Femur (tissue), 1 donor: ENCODE measurements at regions not wholly inside any gene's neighbourhood (a gene's known extent, or its start where the extent isn't known, plus 50 kb on each side); places are given as distances from the start of the nearest gene placed in this dataset.

Source experiments
- DNase-seq: peaks from one replicate; pipeline ENCODE4 v3.0.0-alpha.2; 2017

- DNase-seq: no peak
Observed at GRCh38 chrX:130974323-130974722, 71.3 kb upstream of the ENOX2 start.

- DNase-seq: peak; percentile 26
Observed at GRCh38 chrX:130975947-130976346, 72.9 kb upstream of the ENOX2 start.

DNA sequence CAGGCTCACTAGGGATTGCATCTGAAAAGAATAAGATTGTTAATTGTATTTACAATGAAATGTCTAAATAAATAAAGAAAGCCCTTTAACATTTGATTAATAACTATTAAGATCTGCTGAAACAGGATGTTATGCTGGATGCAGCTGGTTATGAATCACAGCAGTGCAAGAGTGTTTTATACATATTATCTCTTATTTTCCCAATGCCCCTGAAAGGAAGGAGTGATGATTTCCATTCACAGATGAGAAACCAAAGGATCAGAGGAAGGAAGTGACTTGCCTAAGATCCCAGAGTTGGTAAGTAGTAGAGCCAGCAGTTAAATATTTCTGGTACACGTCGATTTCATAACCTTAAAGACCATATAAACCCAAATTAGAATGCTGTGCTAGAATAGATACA is 76.3 kb upstream of the ARHGAP36 start:
- no peak for DNase-seq

DNA sequence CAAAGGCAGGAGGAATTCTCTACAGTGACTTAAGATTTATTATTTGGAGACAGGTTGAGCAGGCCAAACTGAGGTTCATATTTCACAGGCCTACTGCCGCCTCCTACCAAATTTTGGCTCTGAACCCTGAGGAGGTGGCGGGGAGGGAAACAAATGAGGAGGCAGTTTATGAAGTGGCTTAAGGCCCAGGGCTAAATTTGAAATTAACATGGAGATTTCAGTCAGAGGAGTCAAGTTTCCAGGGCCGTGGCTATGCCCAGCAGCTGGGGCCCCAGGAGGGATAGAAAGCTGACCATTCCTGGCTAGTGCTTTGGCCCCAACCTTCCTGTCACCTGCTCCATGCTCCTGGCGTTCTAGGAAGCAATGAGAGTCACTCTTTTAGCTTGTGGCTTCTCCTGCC is 73.4 kb upstream of the ARHGAP36 start:
- DNase-seq: peak; percentile 42

DNA sequence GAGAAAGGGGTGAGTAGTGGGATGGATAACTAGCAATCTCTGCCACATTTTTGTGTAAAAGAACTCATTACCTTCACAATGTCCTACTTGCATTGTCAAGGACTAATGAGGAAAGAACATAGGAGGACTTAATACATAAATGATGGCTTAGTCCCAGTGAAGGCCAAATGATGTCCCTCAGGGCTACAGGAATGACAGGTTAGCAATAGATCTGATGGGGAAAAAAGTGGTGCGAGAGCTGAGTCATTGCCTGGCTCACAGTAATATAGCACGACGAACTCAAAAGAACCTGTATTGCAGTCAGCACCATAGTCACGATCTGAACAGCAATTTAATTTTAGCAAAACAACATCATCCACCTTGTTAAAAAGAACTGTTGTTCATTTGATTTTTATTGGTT is 70.9 kb upstream of the ARHGAP36 start:
- DNase-seq: no peak

DNA sequence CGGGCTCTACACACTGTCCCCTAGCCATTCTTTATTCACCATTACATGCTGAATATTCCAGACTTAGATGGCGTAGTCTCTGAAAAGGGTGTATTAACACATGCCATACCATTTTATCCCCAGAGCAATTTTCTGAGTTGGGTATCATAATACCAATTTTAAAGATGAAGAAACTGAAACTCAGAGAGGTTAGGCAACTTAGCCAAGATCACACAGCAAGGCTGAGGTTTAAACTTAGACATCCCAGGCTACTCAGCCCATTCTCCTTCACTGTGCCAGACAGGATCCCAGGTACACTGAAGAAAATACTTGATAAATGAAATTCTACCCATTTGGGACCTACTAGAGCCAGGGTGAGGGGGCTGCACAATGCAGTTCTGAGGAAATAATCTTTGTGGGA is 67.4 kb upstream of the ARHGAP36 start:
- no peak for DNase-seq

DNA sequence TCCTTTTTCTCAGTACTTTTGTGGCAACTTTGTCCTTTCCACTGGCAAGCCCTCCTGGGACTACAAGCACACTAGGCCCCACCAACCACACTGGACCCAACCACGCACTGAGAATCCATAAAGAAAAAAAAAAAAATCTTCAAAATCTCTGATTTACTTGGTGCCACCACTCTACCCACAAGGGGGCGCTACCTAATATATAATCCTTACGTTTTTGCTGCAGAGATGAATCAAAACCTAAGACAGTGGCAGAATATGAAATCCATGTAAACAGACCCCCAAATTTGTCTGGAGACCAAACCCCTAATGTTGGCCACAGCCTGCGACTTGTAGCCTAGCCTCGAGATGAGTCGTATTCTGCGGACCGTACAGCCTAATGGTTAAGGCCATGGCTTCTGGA is 63.5 kb upstream of the ARHGAP36 start:
- DNase-seq: no peak

- peak; percentile 19 for DNase-seq
Observed at GRCh38 chrX:130995439-130995838, 62.7 kb upstream of the ARHGAP36 start.

- DNase-seq: no peak
Observed at GRCh38 chrX:130997314-130997713, 60.8 kb upstream of the ARHGAP36 start.

DNA sequence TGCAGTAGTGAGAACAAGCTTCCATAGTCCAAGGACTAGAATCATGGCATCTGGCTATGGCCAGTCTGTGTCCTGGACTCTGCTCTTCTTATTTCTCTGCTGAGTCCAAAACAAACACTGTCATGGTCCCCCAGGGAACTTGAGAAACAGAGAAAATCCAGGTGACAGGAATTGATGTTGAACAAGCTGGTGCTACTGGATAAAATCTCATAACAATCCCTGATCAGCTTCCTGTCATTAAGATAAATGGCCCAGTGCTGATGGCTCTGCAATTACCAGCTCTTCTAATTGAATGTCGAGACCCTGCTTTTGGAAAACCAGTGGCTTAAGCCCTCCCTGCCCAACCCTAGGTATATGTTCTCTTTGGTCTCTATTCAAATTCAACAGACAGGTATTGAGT is 58.8 kb upstream of the ARHGAP36 start:
- DNase-seq: no peak
